ENCODE measurements at regions not wholly inside any gene's neighbourhood (a gene's known extent, or its start where the extent isn't known, plus 50 kb on each side); places are given as distances from the start of the nearest gene placed in this dataset.

- no peak for TF ChIP-seq CTCF (IDR thresholded peaks at IDR 0.05; ENCODE audit: control extremely low read depth in 1 of 3, insufficient read depth in 1 of 3, low read depth in 1 of 3, low read length in 3 of 3)
- no peak for TF ChIP-seq HDAC2 (IDR thresholded peaks at IDR 0.05; ENCODE audit: borderline replicate concordance in 1 of 2, low read depth in 2 of 2, low read length in 2 of 2)
- TF ChIP-seq YY1 (IDR thresholded peaks at IDR 0.05; ENCODE audit: low read depth, low read length) = no peak
- TF ChIP-seq ZNF274 (IDR thresholded peaks at IDR 0.05; ENCODE audit: borderline replicate concordance, extremely low read depth, low read length) = no peak
- no peak for TF ChIP-seq EP300 (IDR thresholded peaks at IDR 0.05; ENCODE audit: borderline replicate concordance in 1 of 2, low read depth in 2 of 2, low read length in 2 of 2)
- no peak for TF ChIP-seq POLR2A (IDR thresholded peaks at IDR 0.05; ENCODE audit: control extremely low read depth in 1 of 2, low read depth in 2 of 2, low read length in 2 of 2)
- TF ChIP-seq POLR2AphosphoS5 (IDR thresholded peaks at IDR 0.05; ENCODE audit: low read depth, low read length) = no peak
- TF ChIP-seq SIN3A (conservative IDR thresholded peaks at IDR 0.05 in 1 of 2, IDR thresholded peaks at IDR 0.05 in 1 of 2; ENCODE audit: low read depth in 1 of 2, low read length in 2 of 2) = no peak
These were observed 87.0 kb upstream of the TRPC3 start for GRCh38 chr4:122038896-122039295.

Data from H1 (cell line).